Body of pancreas (tissue), 4 donors: ENCODE measurements at regions not wholly inside any gene's neighbourhood (a gene's known extent, or its start where the extent isn't known, plus 50 kb on each side); places are given as distances from the start of the nearest gene placed in this dataset.
"Not testable (repeated sequence)": the region's sequence is repeated elsewhere in the genome, so short reads cannot be mapped to it uniquely, and the experiment has no call there.

Experiments
- ATAC-seq: fragments of 150-250 bp; one replicate; pipeline ENCODE4 v1.9.1; 2016
- DNase-seq, 4 donors: peaks; one replicate each; pipeline ENCODE4 v3.0.0-alpha.2; 2019
- H3K27ac ChIP-seq, 4 donors: fragments of 200-600 bp; sonication (generic); 1 replicate in 3 of 4; 2 replicates in 1 of 4; pipeline versions ENCODE4 v1.5.1 to v1.6.1; 2016 to 2019; ENCODE audit warnings: mild to moderate bottlenecking in 1 of 4, mixed read lengths in 1 of 4, moderate library complexity in 1 of 4
- H3K27me3 ChIP-seq, 2 donors: fragments of 200-600 bp; sonication (generic); one replicate each; pipeline ENCODE4 v1.6.0; 2016; ENCODE audit warnings: mild to moderate bottlenecking in 1 of 2
- H3K36me3 ChIP-seq, 2 donors: fragments of 200-600 bp; sonication (generic); replicated peaks in 1 of 2; 2 replicates each; pipeline ENCODE4 v1.5.1; 2016; ENCODE audit warnings: low read depth in 2 of 2; ENCODE audit not compliant: insufficient read depth in 1 of 2
- H3K4me1 ChIP-seq: fragments of 200-600 bp; sonication (generic); one replicate; pipeline ENCODE4 v1.6.0; 2016
- H3K4me3 ChIP-seq, 2 donors: fragments of 200-600 bp; sonication (generic); 1 replicate in 1 of 2; 2 replicates in 1 of 2; pipeline ENCODE4 v1.5.1; 2016 to 2019
- H3K9me3 ChIP-seq, 3 donors: fragments of 200-600 bp; sonication (generic); 1 replicate in 2 of 3; 2 replicates in 1 of 3; pipeline ENCODE4 v1.5.1; 2016
- WGBS, 2 donors: methylation state at CpG; one replicate each; pipeline ENCODE4 v1.1.5; 2017; 5-methylcytosine and 5-hydroxymethylcytosine counted together
- intact Hi-C: fragments of 100-400 bp; cut with DNase I; formaldehyde crosslinking; loops from one replicate; pipeline ENCODE4 v1.15.1; 2023
- TF ChIP-seq, protein P1 (sequence below), 7 experiments: fragments of 450-650 bp in 4 of 7; fragments of 200-600 bp in 3 of 7; sonication (generic) in 3 of 7; IDR thresholded peaks; one replicate each; pipeline ENCODE4 v1.5.1; 2016 to 2019; ENCODE audit warnings: antibody characterized with exemption in 7 of 7

DNA sequence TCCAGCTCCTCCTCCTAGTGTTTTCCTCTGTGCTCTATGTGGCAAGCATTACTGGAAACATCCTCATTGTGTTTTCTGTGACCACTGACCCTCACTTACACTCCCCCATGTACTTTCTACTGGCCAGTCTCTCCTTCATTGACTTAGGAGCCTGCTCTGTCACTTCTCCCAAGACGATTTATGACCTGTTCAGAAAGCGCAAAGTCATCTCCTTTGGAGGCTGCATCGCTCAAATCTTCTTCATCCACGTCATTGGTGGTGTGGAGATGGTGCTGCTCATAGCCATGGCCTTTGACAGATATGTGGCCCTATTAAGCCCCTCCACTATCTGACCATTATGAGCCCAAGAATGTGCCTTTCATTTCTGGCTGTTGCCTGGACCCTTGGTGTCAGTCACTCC is 64.0 kb downstream of the OR4F15 start:
- WGBS, 2 donors: 49 to 67% methylated on average over 4 of the region's 4 CpGs
- H3K27ac ChIP-seq, H3K36me3 ChIP-seq, DNase-seq, intact Hi-C loops, H3K4me1 ChIP-seq, H3K4me3 ChIP-seq, ATAC-seq, H3K27me3 ChIP-seq, H3K9me3 ChIP-seq: not testable (repeated sequence)

- H3K27me3 ChIP-seq, H3K27ac ChIP-seq, H3K36me3 ChIP-seq, H3K4me3 ChIP-seq, H3K4me1 ChIP-seq, intact Hi-C loops, H3K9me3 ChIP-seq, DNase-seq, ATAC-seq: not testable (repeated sequence)
- 0 to 3% methylated on average over 3 of the region's 3 CpGs for whole genome bisulfite sequencing, 2 donors
- TF ChIP-seq, protein P1, sequence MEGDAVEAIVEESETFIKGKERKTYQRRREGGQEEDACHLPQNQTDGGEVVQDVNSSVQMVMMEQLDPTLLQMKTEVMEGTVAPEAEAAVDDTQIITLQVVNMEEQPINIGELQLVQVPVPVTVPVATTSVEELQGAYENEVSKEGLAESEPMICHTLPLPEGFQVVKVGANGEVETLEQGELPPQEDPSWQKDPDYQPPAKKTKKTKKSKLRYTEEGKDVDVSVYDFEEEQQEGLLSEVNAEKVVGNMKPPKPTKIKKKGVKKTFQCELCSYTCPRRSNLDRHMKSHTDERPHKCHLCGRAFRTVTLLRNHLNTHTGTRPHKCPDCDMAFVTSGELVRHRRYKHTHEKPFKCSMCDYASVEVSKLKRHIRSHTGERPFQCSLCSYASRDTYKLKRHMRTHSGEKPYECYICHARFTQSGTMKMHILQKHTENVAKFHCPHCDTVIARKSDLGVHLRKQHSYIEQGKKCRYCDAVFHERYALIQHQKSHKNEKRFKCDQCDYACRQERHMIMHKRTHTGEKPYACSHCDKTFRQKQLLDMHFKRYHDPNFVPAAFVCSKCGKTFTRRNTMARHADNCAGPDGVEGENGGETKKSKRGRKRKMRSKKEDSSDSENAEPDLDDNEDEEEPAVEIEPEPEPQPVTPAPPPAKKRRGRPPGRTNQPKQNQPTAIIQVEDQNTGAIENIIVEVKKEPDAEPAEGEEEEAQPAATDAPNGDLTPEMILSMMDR (IDR thresholded peaks at IDR 0.05): peak in 2 of 7 experiments; percentile 14 to 36
Observed at GRCh38 chr15:101877649-101878048, 65.6 kb downstream of the OR4F15 start.

- H3K27me3 ChIP-seq, H3K4me1 ChIP-seq, H3K36me3 ChIP-seq, H3K4me3 ChIP-seq, ATAC-seq, H3K9me3 ChIP-seq, intact Hi-C loops, H3K27ac ChIP-seq, DNase-seq: not testable (repeated sequence)
- WGBS, 2 donors: 56% methylated on average over 3 of the region's 5 CpGs; no CpG with 5 or more reads in 1 of the 2 donors
Observed at GRCh38 chr15:101912349-101913287, 100.6 kb downstream of the OR4F15 start.

- WGBS, 2 donors: 43 to 89% methylated on average over 1 of the region's 2 CpGs
Observed at GRCh38 chr15:101924554-101924953, 112.6 kb downstream of the OR4F15 start.

DNA sequence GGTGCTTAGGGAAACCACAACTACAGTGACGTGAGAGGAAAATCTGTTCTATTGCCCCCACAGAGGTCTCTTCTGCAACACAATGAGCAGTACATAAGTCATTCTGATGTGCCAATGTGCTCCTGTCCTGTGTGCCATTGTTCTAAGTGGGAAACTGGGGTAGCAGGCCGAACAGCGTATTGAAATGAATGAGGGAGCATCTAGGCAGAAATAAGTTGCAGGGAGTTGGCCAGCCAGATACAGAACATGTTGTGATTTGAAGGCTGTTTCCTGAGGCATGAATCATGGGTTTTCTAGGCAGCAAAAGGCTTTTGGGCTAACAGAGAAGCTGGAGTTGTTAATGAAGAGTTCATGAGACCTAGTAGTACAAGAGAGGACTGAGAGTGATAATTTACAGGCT is 122.5 kb downstream of the OR4F15 start:
- H3K4me3 ChIP-seq, intact Hi-C loops, H3K27ac ChIP-seq, ATAC-seq, H3K4me1 ChIP-seq, DNase-seq, H3K9me3 ChIP-seq, H3K36me3 ChIP-seq, H3K27me3 ChIP-seq: not testable (repeated sequence)
- no CpG with 5 or more reads among the region's 3 CpGs for WGBS, 2 donors

More at GRCh38 chr15:101924554-101924953, 112.6 kb downstream of the OR4F15 start:
- DNase-seq, intact Hi-C loops, H3K4me3 ChIP-seq, H3K9me3 ChIP-seq, ATAC-seq, H3K27ac ChIP-seq, H3K27me3 ChIP-seq, H3K4me1 ChIP-seq, H3K36me3 ChIP-seq: not testable (repeated sequence)

- H3K27me3 ChIP-seq, H3K4me3 ChIP-seq, ATAC-seq, intact Hi-C loops, H3K27ac ChIP-seq, H3K4me1 ChIP-seq, DNase-seq, H3K9me3 ChIP-seq, H3K36me3 ChIP-seq: not testable (repeated sequence)
- no CpG with 5 or more reads among the region's 1 CpG for WGBS, 2 donors
Observed at GRCh38 chr15:101937362-101937761, 125.4 kb downstream of the OR4F15 start.

- H3K27ac ChIP-seq, H3K36me3 ChIP-seq, intact Hi-C loops, H3K27me3 ChIP-seq, ATAC-seq, H3K4me3 ChIP-seq, H3K4me1 ChIP-seq, H3K9me3 ChIP-seq, DNase-seq: not testable (repeated sequence)
- 86 to 89% methylated on average over 5 of the region's 7 CpGs for WGBS, 2 donors
Observed at GRCh38 chr15:101938555-101938954, 126.6 kb downstream of the OR4F15 start.

- ATAC-seq, H3K27me3 ChIP-seq, H3K4me3 ChIP-seq, H3K9me3 ChIP-seq, intact Hi-C loops, H3K27ac ChIP-seq, H3K36me3 ChIP-seq, H3K4me1 ChIP-seq, DNase-seq: not testable (repeated sequence)
- WGBS, 2 donors: 63 to 67% methylated on average over 2 of the region's 2 CpGs
Observed at GRCh38 chr15:101945896-101946295, 133.9 kb downstream of the OR4F15 start.

DNA sequence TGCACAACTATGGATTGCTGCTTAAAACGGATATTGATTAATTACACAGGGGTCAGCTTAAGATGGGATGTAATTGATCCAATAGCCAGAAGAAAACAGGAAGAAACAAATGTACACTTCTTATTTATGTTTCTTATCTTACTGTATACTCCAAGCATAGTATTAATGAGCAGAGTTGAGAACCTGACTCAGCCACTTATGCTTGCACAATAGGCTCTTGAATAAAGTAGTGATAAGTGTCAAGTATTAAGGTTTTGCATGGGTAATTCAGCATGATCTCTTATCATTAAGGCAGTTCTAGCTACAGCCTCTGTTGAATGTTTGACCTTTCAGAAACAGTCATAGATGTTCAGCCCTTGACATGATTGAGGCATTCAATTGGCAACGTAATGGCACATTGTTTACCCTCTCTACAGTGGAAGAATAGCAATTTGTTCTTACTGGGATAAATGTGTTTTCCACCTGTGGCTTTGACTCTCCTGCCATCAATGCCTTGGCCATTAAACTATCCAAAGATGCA is 136.5 kb downstream of the OR4F15 start:
- H3K4me3 ChIP-seq, intact Hi-C loops, H3K27me3 ChIP-seq, ATAC-seq, DNase-seq, H3K27ac ChIP-seq, H3K36me3 ChIP-seq, H3K4me1 ChIP-seq, H3K9me3 ChIP-seq: not testable (repeated sequence)
- 30 to 33% methylated on average over 1 of the region's 2 CpGs for WGBS, 2 donors

- H3K36me3 ChIP-seq, H3K27ac ChIP-seq, ATAC-seq, H3K4me3 ChIP-seq, intact Hi-C loops, H3K4me1 ChIP-seq, H3K27me3 ChIP-seq, DNase-seq, H3K9me3 ChIP-seq: not testable (repeated sequence)
- 46 to 65% methylated on average over 1 of the region's 1 CpG for WGBS, 2 donors
Observed at GRCh38 chr15:101949380-101950065, 137.5 kb downstream of the OR4F15 start.
